GM18951 (cell line): ENCODE measurements at regions not wholly inside any gene's neighbourhood (a gene's known extent, or its start where the extent isn't known, plus 50 kb on each side); places are given as distances from the start of the nearest gene placed in this dataset.
"Not testable (repeated sequence)": the region's sequence is repeated elsewhere in the genome, so short reads cannot be mapped to it uniquely, and the experiment has no call there.

ENCODE experiments used
- POLR2A ChIP-seq: IDR thresholded peaks from 4 replicates; pipeline ENCODE4 v1.6.1; 2011; ENCODE audit warnings: mild to moderate bottlenecking; ENCODE audit not compliant: insufficient read length, insufficient read depth; ENCODE audit errors: extremely low read depth
- in situ Hi-C: fragments of 300-500 bp; cut with MboI; formaldehyde crosslinking; loops from one replicate; pipeline ENCODE4 v1.12.0; 2022; ENCODE audit warnings: low sequenced_read_pairs, mixed read lengths, inconsistent platforms; ENCODE audit not compliant: unreplicated experiment

DNA sequence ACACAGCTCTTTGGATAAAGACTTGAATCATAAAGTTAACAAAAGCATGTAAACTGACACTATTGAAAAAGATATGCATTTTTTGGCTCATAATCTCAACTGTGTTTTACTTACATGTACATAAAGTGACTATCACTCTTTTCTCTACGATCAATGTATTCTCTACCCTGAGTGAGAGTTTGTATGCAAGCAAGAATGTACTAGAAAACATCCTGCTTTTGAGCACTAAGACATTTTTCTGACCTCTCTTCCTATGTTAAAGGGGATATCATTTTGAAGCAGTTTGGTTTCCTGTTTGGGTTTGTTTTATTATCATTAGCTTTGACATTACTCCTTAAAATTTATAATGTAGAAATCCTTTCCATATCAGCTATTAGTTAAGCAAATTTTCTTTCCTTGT is 910.8 kb downstream of the C6orf118 start:
- in situ Hi-C loops: no loop called here
- no peak for TF ChIP-seq POLR2A

DNA sequence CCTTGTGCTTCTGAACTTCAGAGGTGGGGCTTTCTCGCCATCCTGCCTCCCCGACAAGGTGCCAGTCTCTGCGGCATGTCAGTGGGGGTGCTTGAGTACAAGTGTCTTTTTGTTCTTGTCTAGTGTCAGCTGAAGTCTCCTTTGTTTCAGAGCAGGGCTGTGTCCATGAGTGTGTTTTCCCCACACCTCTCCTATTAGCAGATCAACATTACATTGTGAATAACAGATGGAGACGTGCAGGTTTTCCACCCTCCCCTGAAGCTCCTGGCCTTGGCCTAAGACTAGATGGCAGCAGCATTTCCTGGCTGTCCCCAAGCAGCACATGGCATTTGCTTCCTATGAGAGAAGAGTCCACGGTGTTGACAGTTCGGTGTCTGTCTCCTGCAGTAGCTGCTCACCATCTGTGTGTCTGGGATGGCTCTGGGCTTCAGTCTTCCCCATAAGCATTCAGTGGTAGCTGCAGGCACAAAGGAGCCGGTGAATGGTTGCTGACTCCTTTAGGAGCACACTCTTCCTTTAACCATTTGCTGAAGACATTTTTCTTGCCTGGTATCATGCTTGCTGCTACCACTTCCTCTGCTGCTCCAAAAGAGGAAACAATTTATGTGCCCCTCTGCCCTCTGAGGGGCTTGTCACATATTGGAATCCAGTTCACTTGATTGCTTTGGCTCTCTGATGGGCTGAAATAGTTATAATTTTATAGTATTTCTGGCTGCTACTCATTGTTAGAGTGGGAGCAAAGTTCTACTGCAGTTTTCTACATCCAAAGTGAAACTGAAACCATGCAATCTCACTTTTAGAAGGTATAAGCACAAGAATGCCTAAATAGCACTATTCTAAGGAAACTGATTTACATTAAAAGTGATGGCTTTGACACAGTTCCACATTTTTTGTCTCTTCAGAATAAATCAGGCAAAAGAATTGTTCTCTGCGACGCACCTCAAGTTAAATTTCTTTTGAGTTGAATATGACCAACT is 913.0 kb downstream of the C6orf118 start:
- no peak for TF ChIP-seq POLR2A
- in situ Hi-C loops: no loop called here

DNA sequence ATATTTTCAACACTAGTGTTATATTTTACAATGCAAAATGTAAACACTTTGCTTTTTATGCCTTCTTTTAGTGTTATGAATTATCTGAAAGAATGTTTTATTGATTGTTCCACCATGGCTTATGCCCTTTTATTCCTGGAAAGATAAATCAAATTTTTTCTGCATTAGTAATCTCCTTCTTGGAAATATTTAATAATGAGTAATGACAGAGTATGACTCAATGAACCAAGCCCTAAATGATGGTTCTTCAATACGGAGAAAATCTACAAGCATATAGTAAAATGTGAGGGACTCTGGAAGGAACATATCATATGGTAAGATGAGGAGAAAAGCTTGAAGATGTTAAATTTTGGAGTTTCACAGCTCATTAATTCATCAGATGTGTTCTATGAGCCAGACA is 929.6 kb downstream of the C6orf118 start:
- TF ChIP-seq POLR2A: no peak
- in situ Hi-C loops: no loop called here

DNA sequence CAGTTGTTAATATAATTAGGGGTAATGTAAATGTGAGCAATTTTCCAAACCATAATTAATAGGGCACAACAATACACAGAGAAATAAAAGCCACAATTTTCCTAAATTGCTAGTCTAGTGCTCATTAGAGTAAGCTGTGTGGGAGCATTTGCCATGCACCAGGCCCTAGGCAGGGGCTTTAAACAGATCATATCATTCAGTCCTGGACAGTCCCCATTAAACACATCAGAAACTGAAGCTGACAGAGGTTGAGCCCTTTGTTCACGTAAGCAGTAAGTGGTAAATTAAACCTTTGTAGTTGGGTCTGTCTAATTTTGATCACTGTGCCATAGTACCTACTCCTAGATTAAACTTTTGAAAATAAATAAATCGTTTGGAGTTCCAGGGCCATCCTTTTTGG is 931.1 kb downstream of the C6orf118 start:
- no peak for TF ChIP-seq POLR2A
- in situ Hi-C loops: no loop called here

DNA sequence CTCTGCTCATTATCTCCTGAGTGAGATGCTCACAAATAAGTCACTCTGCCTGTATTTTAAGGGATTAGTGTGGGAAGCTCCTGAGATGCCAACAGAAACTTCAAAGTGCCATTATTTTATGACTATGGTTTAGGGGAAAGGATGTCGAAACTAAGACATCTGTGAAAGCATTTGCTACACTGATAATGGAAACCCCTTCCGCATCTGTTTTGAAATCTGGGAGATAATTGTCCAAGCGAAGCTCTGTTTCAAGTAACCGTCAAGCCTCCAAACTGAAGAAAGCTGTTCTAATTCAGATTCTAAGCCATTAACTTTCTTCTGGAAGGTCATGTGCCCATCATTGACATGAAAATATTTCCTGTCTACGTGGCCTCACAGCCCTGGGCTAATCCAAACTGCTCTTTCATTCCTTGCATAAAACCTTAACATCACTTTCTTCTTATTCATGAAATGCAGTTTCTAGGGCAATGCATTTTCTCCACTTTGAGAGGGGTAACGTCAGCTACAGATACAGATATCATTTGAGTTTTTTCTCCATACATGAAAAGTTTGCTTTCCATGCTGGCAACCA is 932.0 kb downstream of the C6orf118 start:
- in situ Hi-C loops: no loop called here
- TF ChIP-seq POLR2A: no peak

DNA sequence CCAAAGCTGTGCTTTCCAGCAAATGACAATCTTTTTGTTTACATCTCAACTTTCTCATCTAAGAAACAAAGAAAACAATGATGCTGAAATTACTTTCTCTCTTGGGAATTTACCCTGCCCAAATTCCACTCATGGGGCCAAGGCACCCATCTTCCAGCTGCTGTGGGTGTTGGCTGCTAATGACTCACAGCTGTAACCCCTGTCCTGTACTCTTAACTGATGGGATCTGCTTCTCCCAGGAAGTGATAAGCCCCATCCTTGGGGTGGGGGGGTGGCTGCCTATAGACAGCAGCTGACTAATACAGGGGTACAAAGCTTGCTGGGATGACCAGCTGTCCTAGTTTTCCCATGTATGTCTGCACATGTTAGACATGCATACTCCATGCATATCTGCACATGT is 938.6 kb downstream of the C6orf118 start:
- in situ Hi-C loops: no loop called here
- no peak for TF ChIP-seq POLR2A

DNA sequence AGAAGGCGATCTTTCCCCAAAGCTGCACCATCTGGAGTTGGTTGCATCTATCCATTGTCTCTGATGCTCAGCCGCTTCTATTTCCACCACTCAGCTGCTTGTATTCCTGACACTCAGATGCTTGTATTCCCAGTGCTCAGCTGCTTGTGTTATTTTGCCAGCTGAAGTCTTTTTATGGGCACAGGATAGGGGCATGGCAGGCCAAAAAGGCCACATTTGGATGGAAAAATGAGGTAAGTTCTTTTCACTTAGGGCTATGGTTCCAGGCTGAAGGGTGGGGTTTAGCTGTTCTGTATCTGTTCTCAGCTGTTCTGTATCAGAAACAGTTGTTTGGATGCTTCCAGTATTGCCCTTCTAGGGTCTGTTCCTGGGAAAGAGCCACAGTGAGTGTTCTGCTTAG is 944.9 kb downstream of the QKI start:
- no peak for TF ChIP-seq POLR2A
- in situ Hi-C loops: no loop called here

DNA sequence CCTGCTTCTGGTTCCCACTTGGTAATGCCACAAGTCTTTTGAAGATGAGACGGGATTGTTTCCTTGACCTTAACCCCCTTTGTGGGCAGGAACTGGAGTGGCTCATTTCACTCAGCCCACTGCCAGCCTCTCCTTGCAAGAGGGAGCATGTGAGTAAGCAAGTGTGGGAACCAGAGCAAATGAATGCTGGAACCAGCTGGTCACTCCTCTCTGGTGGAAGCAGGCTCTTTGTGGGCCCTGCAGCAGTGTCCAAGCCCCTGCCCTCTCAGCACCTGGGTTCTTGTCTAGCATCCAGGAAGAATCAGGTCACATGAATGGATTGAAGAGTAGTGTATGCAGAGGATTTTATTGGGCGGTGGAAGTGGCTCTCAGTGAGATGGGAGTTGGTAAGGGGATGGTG is 944.5 kb downstream of the QKI start:
- no peak for TF ChIP-seq POLR2A
- in situ Hi-C loops: no loop called here

DNA sequence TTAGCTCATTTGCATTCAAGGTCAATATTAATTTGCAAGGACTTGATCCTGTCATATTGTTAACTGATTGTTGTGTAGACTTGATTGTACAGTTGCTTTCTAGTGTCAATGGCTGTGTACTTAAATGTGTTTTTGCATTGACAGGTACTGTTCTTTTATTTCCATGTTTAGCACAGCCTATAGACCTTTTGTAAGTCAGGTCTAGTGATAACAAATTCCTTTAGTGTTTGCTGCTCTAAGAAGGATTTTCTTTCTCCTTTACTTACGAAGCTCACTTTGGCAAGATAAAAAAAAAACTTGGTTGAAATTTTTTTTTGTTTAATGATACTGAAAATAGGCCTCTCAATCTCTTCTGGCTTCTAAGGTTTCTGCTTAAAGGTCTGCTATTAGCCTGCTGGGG is 942.3 kb downstream of the QKI start:
- in situ Hi-C loops: no loop called here
- TF ChIP-seq POLR2A: no peak

DNA sequence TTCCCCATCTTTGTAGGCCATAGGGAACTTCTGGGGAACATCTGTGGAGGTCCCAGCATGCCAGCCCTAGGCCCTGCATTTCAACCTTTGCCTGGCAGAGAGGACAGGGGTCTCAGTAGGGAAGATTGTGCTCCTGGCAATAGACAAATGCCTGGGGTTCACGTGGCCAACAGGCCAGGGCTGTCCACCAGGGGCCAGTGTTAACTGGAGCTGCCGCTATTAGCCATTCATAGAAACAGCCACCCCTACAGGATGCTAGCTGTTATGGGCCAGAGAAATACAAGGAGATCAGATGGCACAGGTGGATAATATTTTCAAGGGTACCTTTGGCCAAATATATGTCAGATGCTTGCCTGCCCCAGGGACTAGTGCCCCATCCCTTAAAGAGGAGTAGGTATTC is 932.9 kb downstream of the QKI start:
- in situ Hi-C loops: no loop called here
- no peak for TF ChIP-seq POLR2A

DNA sequence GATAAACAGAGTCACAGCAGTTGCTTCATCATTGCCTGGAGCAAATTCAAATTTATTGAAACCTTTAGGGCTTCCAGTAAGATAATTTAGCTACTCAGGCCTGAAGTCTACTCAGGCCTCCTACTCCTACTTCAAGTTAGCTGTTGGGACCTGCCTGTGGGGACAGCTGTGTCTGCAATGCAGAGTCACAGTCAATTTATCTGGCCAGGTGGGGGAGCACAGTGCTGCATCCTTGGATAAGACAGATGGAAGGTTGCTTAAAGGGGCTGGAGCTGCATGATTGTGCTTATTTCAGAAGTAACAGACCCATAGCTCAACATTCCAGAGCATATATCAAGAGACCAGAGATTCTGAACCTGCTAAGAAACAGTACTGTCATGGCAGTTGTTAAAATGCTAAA is 932.1 kb downstream of the QKI start:
- TF ChIP-seq POLR2A: no peak
- in situ Hi-C loops: no loop called here

DNA sequence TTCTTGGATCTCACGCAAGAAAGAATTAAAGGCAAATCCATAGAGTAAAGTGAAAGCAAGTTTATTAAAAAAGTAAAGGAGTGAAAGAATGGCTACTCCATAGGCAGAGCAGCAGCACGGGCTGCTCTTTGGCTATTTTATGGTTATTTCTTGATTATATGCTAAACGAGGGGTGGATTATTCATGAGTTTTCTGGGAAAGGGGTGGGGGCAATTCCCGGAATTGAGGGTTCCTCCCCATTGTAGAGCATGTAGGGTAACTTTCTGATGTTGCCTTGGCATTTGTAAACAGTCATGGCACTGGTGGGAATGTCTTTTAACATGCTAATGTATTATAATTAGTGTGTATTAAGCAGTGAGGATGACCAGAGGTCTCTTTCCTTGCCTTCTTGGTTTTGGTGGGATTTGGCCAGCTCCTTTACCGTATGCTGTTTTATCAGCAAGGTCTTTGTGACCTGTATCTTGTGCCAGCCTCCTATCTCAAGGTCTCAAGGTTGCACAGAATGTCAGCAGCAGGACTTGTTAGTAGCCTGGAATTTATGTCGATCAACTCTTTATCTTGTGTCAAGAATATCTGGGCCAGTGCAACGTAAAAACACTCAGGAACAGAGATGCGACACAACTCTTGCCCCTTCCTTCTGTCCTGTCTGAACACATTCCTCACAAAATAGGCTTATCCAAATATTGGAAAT is 931.4 kb downstream of the QKI start:
- in situ Hi-C loops: no loop called here
- no peak for TF ChIP-seq POLR2A

DNA sequence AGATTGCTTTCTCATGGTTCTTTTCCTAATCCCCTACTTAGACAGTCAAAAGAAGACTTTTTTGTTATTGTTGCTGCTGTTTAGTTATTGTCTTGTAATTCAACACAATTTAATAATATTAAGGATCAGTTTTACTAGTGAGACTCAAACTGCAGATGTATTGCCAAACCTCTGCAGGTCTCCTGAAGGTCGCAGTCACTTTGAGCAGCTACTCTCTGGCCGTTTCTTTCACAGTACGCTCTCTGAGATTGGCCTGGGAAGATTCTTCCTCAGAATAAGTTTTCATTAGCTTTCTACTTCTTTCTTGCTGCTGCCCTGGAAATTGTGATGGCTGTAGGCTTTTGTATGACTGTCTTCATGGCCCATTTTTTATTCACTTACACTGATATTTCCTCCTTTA is 930.8 kb downstream of the QKI start:
- no peak for TF ChIP-seq POLR2A
- in situ Hi-C loops: no loop called here

DNA sequence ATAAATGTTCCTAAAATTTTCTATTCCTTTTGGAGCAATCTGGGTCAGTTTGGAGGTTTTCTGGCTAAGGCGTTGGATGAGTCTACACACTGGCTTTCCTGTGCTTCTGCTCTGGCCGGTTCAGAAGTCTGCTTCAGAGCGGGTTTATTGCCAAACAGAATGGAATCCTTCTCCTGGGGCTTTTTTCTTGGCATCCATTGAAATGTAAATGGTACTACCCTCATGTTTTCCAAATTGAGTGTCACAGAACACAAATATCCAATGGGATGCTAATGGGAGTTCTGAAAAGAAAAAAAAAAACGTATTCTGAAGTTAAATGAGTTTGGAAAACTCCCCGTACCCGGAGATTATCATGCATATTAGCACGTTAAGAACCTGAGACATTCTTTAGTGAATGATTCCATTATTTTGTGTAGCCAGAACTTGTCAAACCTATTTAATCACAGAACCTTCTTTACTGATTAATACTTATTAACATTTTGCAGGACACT is 930.3 kb downstream of the QKI start:
- in situ Hi-C loops: no loop called here
- no peak for TF ChIP-seq POLR2A

DNA sequence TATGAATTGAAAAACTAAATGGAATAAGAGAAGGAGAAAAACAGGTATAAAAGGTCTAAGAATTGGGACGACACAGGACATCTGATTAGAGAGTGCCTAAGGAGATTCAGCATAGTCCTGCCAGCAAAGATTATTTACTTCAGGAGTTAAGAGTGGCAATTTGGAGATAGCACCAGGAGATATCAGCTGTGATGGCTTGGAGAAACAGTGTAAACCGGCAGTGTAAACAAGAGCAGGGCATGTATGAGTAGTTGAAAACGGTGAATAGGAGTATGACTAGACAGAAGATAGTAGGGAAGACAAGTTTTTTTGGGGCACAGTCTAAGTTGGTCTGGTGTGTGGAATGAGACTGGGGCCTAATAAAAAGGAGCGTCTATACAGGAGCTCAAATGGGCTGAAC is 924.9 kb downstream of the QKI start:
- in situ Hi-C loops: not testable (repeated sequence)
